HL-60 (cell line): ENCODE measurements at regions not wholly inside any gene's neighbourhood (a gene's known extent, or its start where the extent isn't known, plus 50 kb on each side); places are given as distances from the start of the nearest gene placed in this dataset.

ENCODE experiments used
- DNase-seq, 2 experiments: peaks; one replicate each; pipeline ENCODE4 v3.0.0-alpha.2; 2010 to 2020; ENCODE audit warnings: low read depth in 1 of 2, low spot score in 1 of 2
- H3K27ac ChIP-seq: fragments of 250-450 bp; sonication (Bioruptor Pico); replicated peaks from 2 replicates; pipeline ENCODE4 v1.5.1; 2020; ENCODE audit warnings: mild to moderate bottlenecking, moderate library complexity
- H3K27me3 ChIP-seq: fragments of 250-450 bp; sonication (Bioruptor Pico); 2 replicates; pipeline ENCODE4 v1.5.1; 2021; ENCODE audit warnings: mild to moderate bottlenecking, moderate library complexity; ENCODE audit not compliant: insufficient read depth, poor library complexity, severe bottlenecking
- H3K4me3 ChIP-seq: replicated peaks from 2 replicates; pipeline ENCODE4 v1.5.1; 2011; ENCODE audit warnings: mild to moderate bottlenecking, control low read depth, low read length; ENCODE audit not compliant: insufficient read depth
- GABPA ChIP-seq: IDR thresholded peaks from 2 replicates; pipeline ENCODE4 v1.6.1; 2012; ENCODE audit warnings: low read depth
- POLR2AphosphoS5 ChIP-seq: IDR thresholded peaks from 2 replicates; pipeline ENCODE4 v1.6.1; 2012; ENCODE audit warnings: low read depth
- SPI1 ChIP-seq: IDR thresholded peaks from 2 replicates; pipeline ENCODE4 v1.6.1; 2012; ENCODE audit warnings: low read depth, mild to moderate bottlenecking, borderline replicate concordance
- TF ChIP-seq, protein P1 (sequence below): IDR thresholded peaks from 2 replicates; pipeline ENCODE4 v1.6.1; 2012; ENCODE audit warnings: low read depth; ENCODE audit not compliant: insufficient replicate concordance
- TF ChIP-seq, protein P2 (sequence below): IDR thresholded peaks from one replicate; pipeline ENCODE4 v1.5.1; 2011; ENCODE audit warnings: low read length, control low read depth, inconsistent platforms; ENCODE audit not compliant: insufficient read depth

DNA sequence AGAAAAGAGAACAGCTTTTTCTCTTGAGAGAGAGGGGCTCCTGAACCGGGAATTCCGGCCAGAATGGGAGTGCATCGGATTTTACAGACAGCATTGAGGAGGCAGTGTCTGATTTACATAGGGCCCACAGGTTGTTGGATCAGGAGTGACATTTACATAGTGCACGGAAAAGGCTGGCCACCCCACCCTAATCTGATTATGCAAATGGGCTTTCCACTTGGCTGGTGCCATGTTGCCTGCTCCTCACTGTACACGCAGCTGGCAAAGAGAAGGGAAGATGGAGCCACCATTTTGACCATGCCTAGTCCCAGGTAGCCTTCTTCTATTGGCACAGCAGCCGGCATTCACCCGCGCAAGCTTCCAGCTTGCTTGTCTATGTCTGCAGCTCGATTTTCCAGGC lies 77.5 kb upstream of the FAM171A1 start:
- Histone ChIP-seq H3K27ac (no peak overlapping the region), H3K4me3 (no peak overlapping the region), H3K27me3 (no peaks in the 10 kb centered on the region)
- no peak for DNase-seq
- TF ChIP-seq POLR2AphosphoS5 (no peak), SPI1 (no peak), GABPA (no peak)
- TF ChIP-seq, protein P1, sequence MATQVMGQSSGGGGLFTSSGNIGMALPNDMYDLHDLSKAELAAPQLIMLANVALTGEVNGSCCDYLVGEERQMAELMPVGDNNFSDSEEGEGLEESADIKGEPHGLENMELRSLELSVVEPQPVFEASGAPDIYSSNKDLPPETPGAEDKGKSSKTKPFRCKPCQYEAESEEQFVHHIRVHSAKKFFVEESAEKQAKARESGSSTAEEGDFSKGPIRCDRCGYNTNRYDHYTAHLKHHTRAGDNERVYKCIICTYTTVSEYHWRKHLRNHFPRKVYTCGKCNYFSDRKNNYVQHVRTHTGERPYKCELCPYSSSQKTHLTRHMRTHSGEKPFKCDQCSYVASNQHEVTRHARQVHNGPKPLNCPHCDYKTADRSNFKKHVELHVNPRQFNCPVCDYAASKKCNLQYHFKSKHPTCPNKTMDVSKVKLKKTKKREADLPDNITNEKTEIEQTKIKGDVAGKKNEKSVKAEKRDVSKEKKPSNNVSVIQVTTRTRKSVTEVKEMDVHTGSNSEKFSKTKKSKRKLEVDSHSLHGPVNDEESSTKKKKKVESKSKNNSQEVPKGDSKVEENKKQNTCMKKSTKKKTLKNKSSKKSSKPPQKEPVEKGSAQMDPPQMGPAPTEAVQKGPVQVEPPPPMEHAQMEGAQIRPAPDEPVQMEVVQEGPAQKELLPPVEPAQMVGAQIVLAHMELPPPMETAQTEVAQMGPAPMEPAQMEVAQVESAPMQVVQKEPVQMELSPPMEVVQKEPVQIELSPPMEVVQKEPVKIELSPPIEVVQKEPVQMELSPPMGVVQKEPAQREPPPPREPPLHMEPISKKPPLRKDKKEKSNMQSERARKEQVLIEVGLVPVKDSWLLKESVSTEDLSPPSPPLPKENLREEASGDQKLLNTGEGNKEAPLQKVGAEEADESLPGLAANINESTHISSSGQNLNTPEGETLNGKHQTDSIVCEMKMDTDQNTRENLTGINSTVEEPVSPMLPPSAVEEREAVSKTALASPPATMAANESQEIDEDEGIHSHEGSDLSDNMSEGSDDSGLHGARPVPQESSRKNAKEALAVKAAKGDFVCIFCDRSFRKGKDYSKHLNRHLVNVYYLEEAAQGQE = no peak
- TF ChIP-seq, protein P2, sequence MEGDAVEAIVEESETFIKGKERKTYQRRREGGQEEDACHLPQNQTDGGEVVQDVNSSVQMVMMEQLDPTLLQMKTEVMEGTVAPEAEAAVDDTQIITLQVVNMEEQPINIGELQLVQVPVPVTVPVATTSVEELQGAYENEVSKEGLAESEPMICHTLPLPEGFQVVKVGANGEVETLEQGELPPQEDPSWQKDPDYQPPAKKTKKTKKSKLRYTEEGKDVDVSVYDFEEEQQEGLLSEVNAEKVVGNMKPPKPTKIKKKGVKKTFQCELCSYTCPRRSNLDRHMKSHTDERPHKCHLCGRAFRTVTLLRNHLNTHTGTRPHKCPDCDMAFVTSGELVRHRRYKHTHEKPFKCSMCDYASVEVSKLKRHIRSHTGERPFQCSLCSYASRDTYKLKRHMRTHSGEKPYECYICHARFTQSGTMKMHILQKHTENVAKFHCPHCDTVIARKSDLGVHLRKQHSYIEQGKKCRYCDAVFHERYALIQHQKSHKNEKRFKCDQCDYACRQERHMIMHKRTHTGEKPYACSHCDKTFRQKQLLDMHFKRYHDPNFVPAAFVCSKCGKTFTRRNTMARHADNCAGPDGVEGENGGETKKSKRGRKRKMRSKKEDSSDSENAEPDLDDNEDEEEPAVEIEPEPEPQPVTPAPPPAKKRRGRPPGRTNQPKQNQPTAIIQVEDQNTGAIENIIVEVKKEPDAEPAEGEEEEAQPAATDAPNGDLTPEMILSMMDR = no peak

DNA sequence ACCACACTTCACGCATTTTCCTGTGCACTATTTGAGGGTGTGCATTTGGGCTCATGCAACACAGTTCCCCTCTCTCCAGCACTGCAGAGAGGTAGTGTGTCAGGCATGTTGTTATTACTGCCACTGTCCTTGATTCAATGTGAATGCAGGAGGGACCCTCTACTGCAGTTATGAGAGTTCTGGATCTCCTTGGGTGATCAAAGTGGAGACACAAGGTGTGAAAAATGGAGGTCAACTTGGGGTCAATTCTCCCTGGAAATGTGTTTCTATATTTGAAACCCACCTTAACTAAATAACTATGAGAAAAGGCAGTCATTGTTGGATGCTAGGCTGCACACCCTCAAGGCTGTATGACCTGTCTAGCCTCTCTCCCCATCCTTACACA lies 73.9 kb upstream of the FAM171A1 start:
- Histone ChIP-seq H3K27ac (no peak overlapping the region), H3K4me3 (no peak overlapping the region), H3K27me3 (no peaks in the 10 kb centered on the region)
- DNase-seq = no peak
- TF ChIP-seq GABPA (no peak), SPI1 (no peak), POLR2AphosphoS5 (no peak)

DNA sequence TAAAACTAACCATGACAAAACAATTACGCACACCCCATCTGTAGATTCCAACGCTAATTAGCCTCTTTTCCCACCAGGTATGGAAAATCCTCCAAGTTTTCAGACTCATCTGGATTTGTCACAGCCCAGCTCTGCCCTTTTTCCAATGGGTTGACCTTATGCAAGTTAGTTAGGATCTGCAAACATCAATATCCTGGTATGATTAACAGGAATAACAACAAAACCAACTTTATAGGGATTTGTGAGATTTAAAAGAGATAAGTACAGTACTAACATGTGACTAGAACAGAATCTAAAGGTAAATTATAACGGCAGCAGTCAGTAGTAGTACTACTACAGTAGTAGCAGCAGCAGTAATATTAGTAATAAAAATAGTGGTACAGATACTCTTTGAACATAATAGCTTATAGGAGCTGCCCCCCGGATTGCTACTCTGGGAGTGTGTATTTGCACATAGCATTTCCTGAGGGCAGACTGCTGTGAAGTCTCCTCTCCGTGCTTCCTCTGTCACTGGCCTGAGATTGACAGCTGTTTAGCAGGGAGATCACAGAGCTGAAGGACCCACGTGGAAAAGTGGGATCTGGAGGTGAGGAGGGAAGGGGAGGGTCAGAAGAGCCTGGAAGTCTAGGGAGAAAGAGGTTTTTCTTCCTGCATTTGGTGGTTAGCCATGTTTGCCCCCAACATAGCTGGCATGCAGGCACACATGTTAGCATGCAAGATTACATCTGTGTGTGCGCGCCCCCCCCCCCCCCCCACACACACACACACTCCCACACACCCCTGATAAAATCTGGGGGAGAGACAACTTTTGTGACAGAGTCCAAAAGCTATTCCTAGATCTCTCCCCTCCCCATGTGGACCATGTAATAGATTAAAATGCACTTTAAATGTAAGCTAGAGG lies 73.3 kb upstream of the FAM171A1 start:
- no peak overlapping the region for H3K4me3 ChIP-seq
- TF ChIP-seq, protein P1 = no peak
- TF ChIP-seq GABPA = no peak
- TF ChIP-seq SPI1 = no peak
- TF ChIP-seq, protein P2 = no peak
- no peak for TF ChIP-seq POLR2AphosphoS5
- no peaks in the 10 kb centered on the region for H3K27me3 ChIP-seq
- no peak overlapping the region for H3K27ac ChIP-seq
- no peak for DNase-seq

DNA sequence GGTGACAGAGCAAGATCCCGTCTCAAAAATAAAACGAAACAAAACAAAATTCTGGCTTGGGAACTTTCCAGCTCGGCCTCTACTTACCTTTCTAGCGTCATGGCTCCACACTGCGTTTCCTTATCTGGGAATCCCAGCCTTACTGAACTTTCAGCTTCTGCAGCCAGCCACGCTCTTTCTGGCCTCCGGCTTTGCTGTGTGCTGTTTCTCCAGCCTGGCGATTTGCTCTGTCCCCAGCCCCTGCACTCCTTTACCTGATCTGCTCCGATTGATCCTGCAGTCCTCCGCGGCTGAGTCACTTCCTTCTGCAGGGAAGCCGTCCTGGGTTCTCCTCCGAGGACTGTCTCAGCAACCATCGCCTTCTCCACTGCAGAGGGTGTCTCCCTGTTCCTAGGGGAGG lies 71.0 kb upstream of the FAM171A1 start:
- Histone ChIP-seq H3K4me3 (no peak overlapping the region), H3K27ac (no peak overlapping the region), H3K27me3 (no peaks in the 10 kb centered on the region)
- no peak for DNase-seq
- TF ChIP-seq SPI1 = no peak
- TF ChIP-seq, protein P1 = no peak
- TF ChIP-seq, protein P2 = no peak
- TF ChIP-seq POLR2AphosphoS5 = no peak
- no peak for TF ChIP-seq GABPA
